Activated CD4-positive, alpha-beta T cell treated with anti-CD3 and anti-CD28 coated beads for 1 hour (primary cell): ENCODE measurements at regions not wholly inside any gene's neighbourhood (a gene's known extent, or its start where the extent isn't known, plus 50 kb on each side); places are given as distances from the start of the nearest gene placed in this dataset.
"Not testable (repeated sequence)": the region's sequence is repeated elsewhere in the genome, so short reads cannot be mapped to it uniquely, and the experiment has no call there.

Source experiments
- DNase-seq: peaks from one replicate; pipeline ENCODE4 v3.0.0-alpha.2; 2020

- no peak for DNase-seq
These were observed 72.1 kb downstream of the AKR1C4 start for GRCh38 chr10:5268743-5269142.

DNA sequence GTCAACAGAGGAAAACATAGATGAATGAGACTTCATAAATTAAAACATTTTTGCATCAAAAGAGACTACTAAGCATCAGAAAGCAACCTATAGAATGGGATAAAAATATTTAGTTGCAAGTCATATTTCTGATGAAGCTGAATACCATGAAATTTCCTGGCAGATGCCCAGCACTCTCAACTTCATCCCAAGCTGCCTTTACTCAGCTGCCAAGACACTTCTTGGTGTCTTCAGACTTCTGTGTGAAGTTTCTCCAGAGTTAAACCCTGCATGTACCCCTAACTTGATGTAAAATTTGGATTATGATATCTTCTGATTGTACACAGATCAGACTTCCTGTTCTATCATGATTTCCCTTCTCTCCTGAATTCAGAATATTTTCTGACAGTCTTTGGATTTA lies 73.2 kb downstream of the AKR1C4 start:
- DNase-seq: no peak

DNA sequence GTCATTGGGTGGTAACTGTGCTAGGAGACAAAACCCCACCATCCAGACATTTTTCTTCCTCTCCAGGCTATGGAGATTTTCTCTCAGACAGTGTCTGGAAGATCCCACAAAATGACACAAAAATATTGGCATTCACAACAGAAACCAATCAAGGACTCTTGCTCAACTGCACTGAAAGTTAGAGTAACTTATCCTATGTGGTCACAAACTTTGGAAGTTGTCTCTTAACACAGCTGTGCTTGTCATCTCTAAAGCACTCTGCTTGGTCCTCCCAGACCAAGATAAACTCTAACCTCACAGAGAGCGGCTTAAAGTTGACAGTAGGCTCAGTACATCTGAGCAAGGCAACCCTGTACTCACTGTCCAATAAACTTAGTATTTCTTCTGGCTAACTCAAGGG lies 74.9 kb downstream of the AKR1C4 start:
- no peak for DNase-seq

DNA sequence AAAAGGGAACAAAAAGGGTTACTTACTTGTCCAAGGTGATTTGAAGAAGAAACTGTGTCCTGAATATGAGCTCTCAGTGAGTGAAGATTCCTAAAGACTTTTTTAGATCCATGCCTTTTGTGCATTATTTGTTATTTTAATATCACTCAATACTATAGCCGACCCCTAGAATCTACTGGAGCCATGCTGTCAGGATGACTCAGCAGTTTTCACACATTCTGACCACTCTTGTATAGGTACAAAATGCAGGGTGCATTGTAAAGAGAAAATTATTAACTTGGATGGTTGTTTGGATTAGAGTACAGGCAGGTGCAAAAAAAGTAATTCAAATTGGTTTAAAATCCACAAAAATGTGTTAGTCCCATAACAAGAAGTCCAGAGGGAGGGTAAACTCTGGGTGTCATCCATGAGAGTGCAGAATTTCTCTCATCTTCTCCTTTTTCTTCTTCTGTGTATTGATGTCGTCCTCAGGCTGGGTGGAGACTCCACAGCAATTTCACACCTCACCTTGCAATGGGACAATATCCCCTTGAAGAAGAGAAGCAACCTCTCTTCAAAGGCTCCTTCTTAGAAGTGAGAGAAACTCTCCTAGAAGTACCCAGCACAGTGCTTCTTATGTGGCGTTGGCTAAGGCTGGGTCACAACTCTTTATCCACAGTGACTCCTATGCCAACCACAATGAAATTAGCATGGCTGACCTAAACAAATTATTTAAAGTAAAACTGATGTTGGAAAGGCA lies 75.6 kb downstream of the AKR1C4 start:
- no peak for DNase-seq

- no peak for DNase-seq
These were observed 78.2 kb downstream of the AKR1C4 start for GRCh38 chr10:5274795-5275194.

DNA sequence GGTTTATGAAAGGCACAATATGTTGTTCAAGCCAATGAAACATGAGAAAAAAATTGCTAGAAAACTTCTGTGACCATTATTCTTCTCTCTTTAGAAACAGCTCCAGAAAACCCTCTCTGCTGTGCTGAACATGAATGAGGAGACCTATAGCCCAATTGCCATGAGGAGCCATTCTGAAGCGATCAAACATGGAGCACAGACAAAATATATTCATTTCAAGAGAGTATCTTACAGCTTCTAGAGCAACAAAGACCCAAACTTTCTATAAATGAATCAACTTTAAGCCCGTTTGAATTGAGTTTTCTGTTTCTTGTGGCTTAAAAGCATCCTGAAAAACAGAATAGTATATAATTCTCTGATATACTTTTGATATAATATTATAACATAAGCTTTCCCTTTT lies 83.4 kb upstream of the UCN3 start:
- DNase-seq: no peak

- DNase-seq: no peak
These were observed 82.6 kb upstream of the UCN3 start for GRCh38 chr10:5282137-5282536.

DNA sequence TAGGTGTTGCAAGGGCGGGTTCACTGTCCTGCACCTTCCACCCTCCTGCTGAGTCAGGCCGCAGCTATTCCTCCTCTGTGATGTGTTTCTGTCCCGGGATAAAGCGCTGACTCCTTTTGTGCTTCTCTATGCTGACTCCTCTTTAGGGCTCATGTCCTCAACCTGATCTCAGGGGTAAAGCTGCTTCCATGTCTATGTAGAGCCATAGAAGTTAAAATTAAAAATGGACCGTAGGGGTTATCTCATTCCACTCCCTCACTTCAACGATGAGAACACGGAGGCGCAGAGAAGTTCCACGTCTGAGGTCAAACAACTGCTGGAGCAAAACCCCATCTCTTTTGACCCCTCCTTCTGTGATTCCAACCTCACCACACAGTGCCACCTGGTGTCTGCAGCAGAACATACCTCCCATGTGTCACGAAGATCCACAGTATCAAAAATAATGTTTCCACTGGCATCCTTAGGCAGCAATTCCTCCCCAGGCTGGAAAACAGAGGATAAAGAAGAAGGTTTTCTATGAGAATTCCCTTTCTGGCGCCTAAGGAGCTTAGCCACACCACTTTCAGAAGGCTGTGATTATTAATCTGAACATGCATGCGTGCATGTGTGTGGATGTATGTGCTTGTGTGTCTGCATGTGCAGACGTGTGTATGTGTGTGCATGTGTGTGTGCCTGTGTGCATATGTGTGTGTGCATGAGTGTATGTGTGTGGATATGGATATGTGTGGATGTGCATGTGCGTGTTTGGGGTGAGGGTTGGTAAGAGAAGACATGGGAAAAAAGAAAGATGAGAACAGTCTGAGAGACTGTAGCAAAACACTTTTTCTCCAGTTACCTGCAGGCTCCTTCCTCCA lies 81.2 kb upstream of the UCN3 start:
- DNase-seq: peak; percentile 40

- no peak for DNase-seq
These were observed 80.3 kb upstream of the UCN3 start for GRCh38 chr10:5284311-5285057.

- DNase-seq: no peak
These were observed 79.6 kb upstream of the UCN3 start for GRCh38 chr10:5285186-5285585.

DNA sequence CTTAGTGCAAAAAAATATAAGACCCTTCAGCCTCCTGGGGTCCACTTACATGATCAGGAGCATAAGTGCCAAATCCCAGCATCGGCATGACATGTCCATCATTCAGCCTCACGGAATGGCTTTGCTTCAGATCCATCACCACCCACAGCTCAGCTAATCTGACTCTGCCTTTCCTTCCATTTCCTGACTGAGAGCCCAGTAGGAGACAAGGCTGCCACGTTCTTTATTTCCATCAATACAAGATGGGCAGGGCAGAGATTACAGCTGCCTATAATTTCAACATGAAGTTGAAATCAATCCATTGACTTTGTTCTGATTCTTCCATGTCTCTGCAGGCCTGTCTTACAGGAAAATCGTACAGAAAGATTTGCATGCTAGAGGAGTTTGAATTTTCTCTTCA lies 76.4 kb upstream of the UCN3 start:
- no peak for DNase-seq

DNA sequence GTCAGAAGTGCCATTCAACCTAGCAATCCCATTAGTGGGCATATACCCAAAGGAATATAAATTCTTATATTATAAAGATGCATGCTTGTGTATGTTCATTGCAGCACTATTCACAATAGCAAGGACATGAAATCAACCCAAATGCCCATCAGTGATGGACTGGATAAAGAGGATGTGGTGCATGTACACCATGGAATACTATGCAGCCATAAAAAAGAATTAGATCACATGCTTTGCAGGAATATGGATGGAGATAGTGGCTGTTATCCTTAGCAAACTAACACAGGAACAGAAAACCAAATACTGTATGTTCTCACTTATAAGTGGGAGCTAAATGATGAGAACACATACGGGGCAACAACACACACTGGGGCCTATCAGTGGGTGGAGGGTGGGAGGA lies 75.5 kb upstream of the UCN3 start:
- not testable (repeated sequence) for DNase-seq

DNA sequence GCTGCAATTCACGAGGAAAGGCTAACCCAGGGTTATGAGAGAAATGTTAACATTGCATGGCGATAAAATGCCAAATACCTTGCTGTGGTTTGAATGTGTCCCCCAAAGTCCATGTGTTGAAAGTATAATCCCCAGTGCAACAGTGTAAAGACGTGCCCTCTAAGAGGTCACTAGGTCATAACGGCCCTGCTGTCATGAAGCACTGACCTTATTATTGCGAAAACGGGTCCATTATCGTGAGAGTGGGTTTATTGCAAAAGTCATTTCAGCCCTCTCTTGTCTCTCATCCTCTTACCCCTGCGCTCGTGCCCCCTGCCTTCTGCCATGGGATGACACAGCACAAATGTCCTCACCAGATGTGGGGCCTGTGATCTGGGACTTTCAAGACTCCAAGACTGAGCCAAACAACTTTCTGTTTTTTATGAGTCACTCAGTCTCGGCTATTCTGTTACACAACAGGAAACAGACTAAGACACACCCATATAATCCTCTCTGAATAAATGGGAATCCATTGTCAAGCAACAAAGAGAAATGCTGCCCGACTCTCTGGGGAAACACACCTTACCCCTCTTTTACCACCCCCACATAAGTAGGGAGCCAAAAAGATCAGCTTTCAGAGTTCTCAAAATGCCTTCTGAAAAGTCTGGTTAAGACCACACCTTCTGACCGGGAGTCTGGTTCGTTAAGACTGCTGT lies 73.1 kb upstream of the UCN3 start:
- peak; percentile 56 for DNase-seq

DNA sequence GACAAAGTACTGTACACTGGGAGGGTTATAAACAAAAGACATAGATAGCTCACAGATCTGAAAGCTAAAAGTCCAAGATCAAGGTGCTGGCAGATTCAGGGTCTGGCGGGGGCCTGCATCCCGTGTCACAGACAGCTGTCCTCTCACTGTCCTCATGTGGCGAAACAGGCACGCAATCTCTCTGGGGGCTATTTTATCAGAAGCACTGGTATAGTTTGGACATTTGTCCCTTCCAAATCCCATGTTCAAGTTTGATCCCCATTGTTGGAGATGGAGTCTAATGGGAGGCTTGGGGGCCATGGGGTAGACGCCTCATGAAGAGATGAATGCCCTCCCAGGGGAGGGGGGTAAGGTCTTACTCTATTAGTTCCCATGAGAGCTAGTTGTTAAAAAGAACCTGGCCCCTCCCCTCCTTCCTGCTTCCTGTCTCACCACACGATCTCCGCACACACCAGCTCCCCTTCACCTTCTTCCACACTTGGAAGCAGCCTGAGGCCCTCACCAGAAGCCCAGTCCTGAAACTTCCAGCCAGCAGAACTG lies 72.5 kb upstream of the UCN3 start:
- peak; percentile 19 for DNase-seq

DNA sequence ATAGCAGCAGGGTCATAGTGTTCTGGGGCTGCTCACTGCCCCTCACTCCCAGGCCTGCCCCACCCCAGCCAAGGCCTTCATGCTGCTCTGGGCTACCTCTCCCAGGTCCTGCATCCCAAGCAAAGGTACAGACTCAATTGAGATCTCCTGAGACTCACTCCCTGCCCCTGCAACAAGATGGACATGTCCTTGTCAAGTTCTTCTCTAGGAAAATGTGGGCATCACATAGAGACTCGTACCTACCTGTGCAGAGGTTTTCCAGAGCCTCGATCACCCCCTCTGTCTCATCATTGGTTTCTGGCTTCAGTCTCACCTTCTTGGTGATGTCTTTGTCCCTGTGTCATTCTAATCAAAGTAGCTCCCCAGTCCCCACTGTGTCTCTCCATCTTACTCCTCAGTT lies 71.8 kb upstream of the UCN3 start:
- not testable (repeated sequence) for DNase-seq

DNA sequence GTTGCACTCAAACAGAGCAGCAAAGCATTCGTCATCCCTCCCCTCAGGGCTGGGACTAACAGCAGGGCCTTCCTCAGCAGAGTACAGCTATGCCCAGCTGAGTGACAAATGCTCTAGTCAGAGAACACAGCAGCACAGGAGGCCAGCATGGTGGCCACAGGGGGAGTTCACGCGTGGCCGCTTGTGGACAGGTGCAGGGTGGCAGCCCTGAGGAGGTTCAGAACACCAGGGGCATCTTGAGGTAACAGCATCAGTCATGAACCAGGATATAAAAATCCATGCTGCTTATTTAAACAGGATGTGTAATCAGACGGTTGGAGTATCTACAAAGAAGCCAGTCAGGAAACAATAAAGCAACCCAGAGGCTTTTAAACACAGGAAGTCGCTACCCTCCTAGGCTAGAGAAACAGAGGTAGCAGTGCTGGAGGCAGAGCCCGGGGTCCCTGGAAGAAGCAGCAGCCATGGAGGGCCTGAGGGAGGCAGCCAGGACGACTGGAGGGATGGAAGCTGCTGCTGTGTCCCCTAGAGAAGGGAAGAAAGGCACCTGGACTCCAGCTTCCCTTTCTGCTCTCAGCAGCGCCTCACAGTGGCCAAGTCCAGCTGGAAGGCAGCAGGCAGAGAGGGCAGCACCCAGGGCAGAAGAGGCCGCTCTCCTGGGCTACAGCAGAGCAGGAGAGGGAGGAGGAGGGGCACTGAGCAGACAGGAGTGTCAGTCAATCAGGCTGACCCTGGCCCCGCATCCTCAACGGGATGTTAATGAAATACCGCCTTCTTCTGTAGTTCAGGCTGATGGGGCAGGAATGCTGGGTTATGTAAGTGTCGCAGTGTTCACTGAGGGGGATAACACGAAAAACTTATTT lies 70.8 kb upstream of the UCN3 start:
- DNase-seq: peak; percentile 56

GRCh38 chr10:5297466-5297865 lies 67.3 kb upstream of the UCN3 start:
- no peak for DNase-seq

GRCh38 chr10:5297996-5298395 lies 66.8 kb upstream of the UCN3 start:
- DNase-seq: no peak

GRCh38 chr10:5299950-5300349 lies 64.8 kb upstream of the UCN3 start:
- no peak for DNase-seq

GRCh38 chr10:5303504-5303903 lies 61.3 kb upstream of the UCN3 start:
- no peak for DNase-seq

GRCh38 chr10:5305374-5305773 lies 59.4 kb upstream of the UCN3 start:
- no peak for DNase-seq

- no peak for DNase-seq
These were observed 53.9 kb upstream of the UCN3 start for GRCh38 chr10:5310914-5311313.
